ENCODE measurements at regions not wholly inside any gene's neighbourhood (a gene's known extent, or its start where the extent isn't known, plus 50 kb on each side); places are given as distances from the start of the nearest gene placed in this dataset.

DNA sequence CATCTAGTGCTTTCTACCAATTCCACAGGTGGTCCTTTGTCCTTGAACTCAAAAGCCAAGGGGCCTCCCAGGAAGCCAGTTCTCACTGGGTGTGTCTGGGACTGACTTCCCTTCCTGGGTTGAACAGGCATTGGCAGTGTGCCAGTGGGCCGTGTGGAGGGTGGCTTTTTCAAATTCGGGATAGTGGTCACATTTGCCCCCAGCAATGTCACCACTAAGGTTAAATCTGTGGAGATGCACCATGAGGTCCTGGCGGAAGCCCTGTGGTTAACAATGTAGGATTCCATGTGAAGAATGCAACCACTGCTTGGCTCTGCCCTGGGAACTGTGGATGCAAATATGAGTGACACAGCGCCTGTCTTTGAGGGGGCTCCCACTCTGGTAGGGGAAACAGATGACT is 53.2 kb upstream of the MTNR1B start:
- Histone ChIP-seq H3K9me3 (ENCODE audit: control insufficient read depth, insufficient read depth, low read depth, low read length) (no peaks in the 10 kb centered on the region), H3K27me3 (ENCODE audit: control insufficient read depth, insufficient read depth, low read length) (no peaks in the 10 kb centered on the region), H3K4me1 (ENCODE audit: control insufficient read depth, insufficient read depth, low read length) (no peaks in the 10 kb centered on the region), H3K4me3 (ENCODE audit: low read depth in 2 of 2, low read length in 2 of 2) (no peak overlapping the region), H3K36me3 (ENCODE audit: control insufficient read depth, insufficient read depth, low read length) (no peaks in the 10 kb centered on the region), H3K27ac (ENCODE audit: low read length) (no peak overlapping the region)
- POLR2A ChIA-PET: no interaction called here
- no TSS peak for BruUV-seq (replicated peaks)
- in situ Hi-C loops (cut with HindIII; ENCODE audit: low pct_unique_long_range_greater_than_20kb, low sequenced_read_pairs): no loop called here
- ATAC-seq (no peak), DNase-seq (ENCODE audit: low read depth, low spot score) (no peak)
- intact Hi-C loops (cut with micrococcal nuclease; ENCODE audit: unreplicated experiment): no loop called here
- TF ChIP-seq CTCF (IDR thresholded peaks at IDR 0.05): no peak
- CTCF ChIA-PET: no interaction called here

DNA sequence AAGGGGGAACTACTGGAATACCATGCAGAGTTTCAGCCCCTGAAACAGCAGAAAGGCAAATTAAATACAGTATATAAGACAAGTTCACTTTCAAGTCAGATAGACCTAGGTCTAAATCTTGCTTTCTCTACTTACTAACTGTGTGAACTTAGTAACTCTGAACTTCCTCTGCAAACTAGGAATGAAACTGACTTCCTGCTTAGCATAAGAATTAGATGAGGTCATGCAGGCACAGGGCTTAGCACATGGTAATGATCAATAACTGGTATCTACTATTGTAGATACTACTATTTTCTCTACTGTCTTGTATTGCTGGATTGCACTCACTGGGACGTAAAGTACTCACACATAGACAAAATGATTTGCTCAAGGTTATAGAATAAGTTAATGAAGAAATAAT is 51.5 kb upstream of the MTNR1B start:
- no TSS peak for BruUV-seq (replicated peaks)
- ChIA-PET CTCF (no interaction called here), POLR2A (no interaction called here)
- no peak for DNase-seq (ENCODE audit: low read depth, low spot score)
- Histone ChIP-seq H3K9me3 (ENCODE audit: control insufficient read depth, insufficient read depth, low read depth, low read length) (no peaks in the 10 kb centered on the region), H3K4me3 (ENCODE audit: low read depth in 2 of 2, low read length in 2 of 2) (no peak overlapping the region), H3K27me3 (ENCODE audit: control insufficient read depth, insufficient read depth, low read length) (no peaks in the 10 kb centered on the region), H3K27ac (ENCODE audit: low read length) (no peak overlapping the region), H3K36me3 (ENCODE audit: control insufficient read depth, insufficient read depth, low read length) (no peaks in the 10 kb centered on the region), H3K4me1 (ENCODE audit: control insufficient read depth, insufficient read depth, low read length) (no peaks in the 10 kb centered on the region)
- TF ChIP-seq POLR2AphosphoS5 (IDR thresholded peaks at IDR 0.05; ENCODE audit: low read depth, low read length) (no peak), SIN3A (IDR thresholded peaks at IDR 0.05; ENCODE audit: borderline replicate concordance, insufficient read depth, low read depth, low read length) (no peak), CTCF (IDR thresholded peaks at IDR 0.05) (no peak), TCF7L2 (IDR thresholded peaks at IDR 0.05; ENCODE audit: low read depth, low read length) (no peak), REST (IDR thresholded peaks at IDR 0.05; ENCODE audit: insufficient read depth in 1 of 2, low read depth in 2 of 2, low read length in 1 of 2) (no peak)
- in situ Hi-C loops (cut with HindIII; ENCODE audit: low pct_unique_long_range_greater_than_20kb, low sequenced_read_pairs) (no loop called here), intact Hi-C loops (cut with micrococcal nuclease; ENCODE audit: unreplicated experiment) (no loop called here)
- no peak for ATAC-seq

DNA sequence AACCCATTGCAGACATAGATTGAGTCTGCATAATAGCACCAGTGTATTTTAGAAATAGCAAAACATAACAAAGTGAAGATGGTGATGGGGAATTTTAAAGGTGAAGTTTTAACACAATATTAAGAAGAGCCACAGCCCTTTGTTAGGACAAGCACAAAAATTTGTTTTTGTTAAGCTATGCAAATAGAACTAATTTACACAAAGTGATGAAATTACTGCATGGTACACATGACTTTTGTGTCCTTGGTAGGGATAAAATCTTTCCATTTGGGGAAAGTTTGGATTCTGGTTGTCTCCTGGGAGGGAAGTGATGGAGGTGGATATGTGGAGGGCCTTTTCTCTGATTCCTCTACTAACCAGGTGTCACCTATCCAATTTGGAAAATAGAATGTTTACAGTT is 50.4 kb upstream of the MTNR1B start:
- ChIA-PET POLR2A (no interaction called here), CTCF (no interaction called here)
- no peaks in the 10 kb centered on the region for H3K4me1 ChIP-seq (ENCODE audit: control insufficient read depth, insufficient read depth, low read length)
- H3K27ac ChIP-seq (ENCODE audit: low read length): no peak overlapping the region
- H3K36me3 ChIP-seq (ENCODE audit: control insufficient read depth, insufficient read depth, low read length): no peaks in the 10 kb centered on the region
- H3K9me3 ChIP-seq (ENCODE audit: control insufficient read depth, insufficient read depth, low read depth, low read length): no peaks in the 10 kb centered on the region
- no peak overlapping the region for H3K4me3 ChIP-seq (ENCODE audit: low read depth in 2 of 2, low read length in 2 of 2)
- no TSS peak for BruUV-seq (replicated peaks)
- DNase-seq (ENCODE audit: low read depth, low spot score) (no peak), ATAC-seq (no peak)
- in situ Hi-C loops (cut with HindIII; ENCODE audit: low pct_unique_long_range_greater_than_20kb, low sequenced_read_pairs): no loop called here
- intact Hi-C loops (cut with micrococcal nuclease; ENCODE audit: unreplicated experiment): no loop called here
- H3K27me3 ChIP-seq (ENCODE audit: control insufficient read depth, insufficient read depth, low read length): no peaks in the 10 kb centered on the region
- TF ChIP-seq TCF7L2 (IDR thresholded peaks at IDR 0.05; ENCODE audit: low read depth, low read length) (no peak), POLR2AphosphoS5 (IDR thresholded peaks at IDR 0.05; ENCODE audit: low read depth, low read length) (no peak), CTCF (IDR thresholded peaks at IDR 0.05) (no peak), REST (IDR thresholded peaks at IDR 0.05; ENCODE audit: insufficient read depth in 1 of 2, low read depth in 2 of 2, low read length in 1 of 2) (no peak), SIN3A (IDR thresholded peaks at IDR 0.05; ENCODE audit: borderline replicate concordance, insufficient read depth, low read depth, low read length) (no peak)

Measured in Panc1 (cell line).